Urinary bladder (tissue), 3 donors: ENCODE measurements at regions not wholly inside any gene's neighbourhood (a gene's known extent, or its start where the extent isn't known, plus 50 kb on each side); places are given as distances from the start of the nearest gene placed in this dataset.

Experiments
- DNase-seq: peaks from one replicate; pipeline ENCODE4 v3.0.0-alpha.2; 2015; ENCODE audit errors: extremely low spot score
- H3K27ac ChIP-seq: one replicate; pipeline ENCODE4 v1.5.1; 2013; ENCODE audit warnings: low read depth, mild to moderate bottlenecking, moderate library complexity
- H3K36me3 ChIP-seq: one replicate; pipeline ENCODE4 v1.6.1; 2013; ENCODE audit warnings: mild to moderate bottlenecking, moderate library complexity; ENCODE audit not compliant: insufficient read depth
- H3K4me1 ChIP-seq: one replicate; pipeline ENCODE4 v1.6.1; 2013; ENCODE audit warnings: mild to moderate bottlenecking, moderate library complexity; ENCODE audit not compliant: insufficient read depth
- H3K4me3 ChIP-seq: one replicate; pipeline ENCODE4 v1.5.1; 2013; ENCODE audit warnings: low read depth, low read length
- WGBS: extraction: QIAGEN DNeasy Blood & Tissue Kit; methylation state at CpG from one replicate; pipeline ENCODE4 v1.1.7; 2013; 5-methylcytosine and 5-hydroxymethylcytosine counted together
- donor health status: healthy with polysubstance abuse.
- donor health status: healthy.

GRCh38 chr12:94707892-94708291 is 57.5 kb upstream of the TMCC3 start:
- H3K4me3 ChIP-seq: no peak overlapping the region
- no peak overlapping the region for H3K27ac ChIP-seq
- H3K36me3 ChIP-seq: no peaks in the 10 kb centered on the region
- DNase-seq: peak; percentile 63
- no peaks in the 10 kb centered on the region for H3K4me1 ChIP-seq
- 23% methylated on average over 9 of the region's 9 CpGs for WGBS

GRCh38 chr12:94707036-94707435 is 56.7 kb upstream of the TMCC3 start:
- no peaks in the 10 kb centered on the region for H3K4me1 ChIP-seq
- WGBS: 73% methylated on average over 3 of the region's 3 CpGs
- H3K4me3 ChIP-seq: no peak overlapping the region
- no peak for DNase-seq
- no peak overlapping the region for H3K27ac ChIP-seq
- no peaks in the 10 kb centered on the region for H3K36me3 ChIP-seq

GRCh38 chr12:94706250-94706661 is 55.9 kb upstream of the TMCC3 start:
- DNase-seq: no peak
- Histone ChIP-seq H3K4me1 (no peaks in the 10 kb centered on the region), H3K36me3 (no peaks in the 10 kb centered on the region), H3K4me3 (no peak overlapping the region), H3K27ac (no peak overlapping the region)
- WGBS: 56% methylated on average over 4 of the region's 4 CpGs

GRCh38 chr12:94705676-94706075 is 55.3 kb upstream of the TMCC3 start:
- 95% methylated on average over 4 of the region's 4 CpGs for WGBS
- H3K27ac ChIP-seq: no peak overlapping the region

GRCh38 chr12:94704452-94705306 is 54.3 kb upstream of the TMCC3 start:
- H3K36me3 ChIP-seq: no peaks in the 10 kb centered on the region
- DNase-seq: peak; percentile 82
- H3K4me3 ChIP-seq: no peak overlapping the region
- H3K4me1 ChIP-seq: no peaks in the 10 kb centered on the region
- H3K27ac ChIP-seq: no peak overlapping the region
- 26% methylated on average over 9 of the region's 9 CpGs for WGBS

More at GRCh38 chr12:94705676-94706075, 55.3 kb upstream of the TMCC3 start:
- Histone ChIP-seq H3K4me1 (no peaks in the 10 kb centered on the region), H3K4me3 (no peak overlapping the region), H3K36me3 (no peaks in the 10 kb centered on the region)
- no peak for DNase-seq

- Histone ChIP-seq H3K4me3 (no peak overlapping the region), H3K27ac (no peak overlapping the region), H3K36me3 (no peaks in the 10 kb centered on the region), H3K4me1 (no peaks in the 10 kb centered on the region)
- WGBS: 79% methylated on average over 4 of the region's 4 CpGs
- no peak for DNase-seq
Measured at GRCh38 chr12:94702696-94703095, 52.3 kb upstream of the TMCC3 start.

- Histone ChIP-seq H3K36me3 (no peaks in the 10 kb centered on the region), H3K4me3 (no peak overlapping the region), H3K4me1 (no peaks in the 10 kb centered on the region), H3K27ac (no peak overlapping the region)
- WGBS: 60% methylated on average over 2 of the region's 2 CpGs
- DNase-seq: no peak
Measured at GRCh38 chr12:94701711-94702110, 51.4 kb upstream of the TMCC3 start.

- Histone ChIP-seq H3K4me3 (no peak overlapping the region), H3K36me3 (no peaks in the 10 kb centered on the region), H3K4me1 (no peaks in the 10 kb centered on the region), H3K27ac (no peak overlapping the region)
- WGBS: 77% methylated on average over 2 of the region's 2 CpGs
- DNase-seq: no peak
Measured at GRCh38 chr12:94700662-94701061, 50.3 kb upstream of the TMCC3 start.
